H9 (cell line): ENCODE measurements at regions not wholly inside any gene's neighbourhood (a gene's known extent, or its start where the extent isn't known, plus 50 kb on each side); places are given as distances from the start of the nearest gene placed in this dataset.

Experiments used
- DNase-seq: peaks from one replicate; pipeline ENCODE4 v3.0.0-alpha.2; 2017
- H2AFZ ChIP-seq: one replicate; pipeline ENCODE4 v1.6.1; 2013; ENCODE audit warnings: mild to moderate bottlenecking, low read length, control low read depth, moderate library complexity
- H2AK5ac ChIP-seq: 2 replicates; pipeline ENCODE4 v1.6.1; 2013; ENCODE audit warnings: low read length, control low read depth, mixed read lengths; ENCODE audit not compliant: insufficient read length
- H2BK120ac ChIP-seq: one replicate; pipeline ENCODE4 v1.6.1; 2013; ENCODE audit warnings: low read depth, mild to moderate bottlenecking, low read length, control low read depth, inconsistent platforms; ENCODE audit not compliant: poor library complexity, severe bottlenecking
- H2BK12ac ChIP-seq: 2 replicates; pipeline ENCODE4 v1.6.1; 2013; ENCODE audit warnings: low read length, control low read depth, mixed read lengths, low read depth; ENCODE audit not compliant: insufficient read length
- H2BK15ac ChIP-seq: 2 replicates; pipeline ENCODE4 v1.6.1; 2013; ENCODE audit warnings: low read depth, low read length, control low read depth
- H2BK20ac ChIP-seq: one replicate; pipeline ENCODE4 v1.6.1; 2013; ENCODE audit warnings: low read depth, mild to moderate bottlenecking, low read length, control low read depth, inconsistent platforms; ENCODE audit not compliant: poor library complexity, severe bottlenecking
- H2BK5ac ChIP-seq: 2 replicates; pipeline ENCODE4 v1.6.1; 2013; ENCODE audit warnings: low read length, control low read depth, mixed read lengths; ENCODE audit not compliant: insufficient read length
- H3K14ac ChIP-seq: 2 replicates; pipeline ENCODE4 v1.6.1; 2013; ENCODE audit warnings: low read length, control low read depth; ENCODE audit not compliant: insufficient read depth
- H3K18ac ChIP-seq: 2 replicates; pipeline ENCODE4 v1.6.1; 2013; ENCODE audit warnings: low read depth, mild to moderate bottlenecking, mixed read lengths, low read length, control low read depth; ENCODE audit not compliant: insufficient read length
- H3K23ac ChIP-seq: 2 replicates; pipeline ENCODE4 v1.6.1; 2013; ENCODE audit warnings: low read length, control low read depth, mixed read lengths, low read depth; ENCODE audit not compliant: insufficient read length
- H3K23me2 ChIP-seq: 2 replicates; pipeline ENCODE4 v1.6.1; 2013; ENCODE audit warnings: low read depth, mild to moderate bottlenecking, mixed read lengths, low read length, control low read depth; ENCODE audit not compliant: insufficient read length, poor library complexity, severe bottlenecking
- H3K27ac ChIP-seq: 2 replicates; pipeline ENCODE4 v1.5.1; 2013; ENCODE audit warnings: low read length, control low read depth, mixed read lengths, low read depth; ENCODE audit not compliant: insufficient read length
- H3K27me3 ChIP-seq: 2 replicates; pipeline ENCODE4 v1.6.1; 2013; ENCODE audit warnings: low read length, control low read depth, inconsistent platforms; ENCODE audit not compliant: insufficient read depth
- H3K4ac ChIP-seq: 2 replicates; pipeline ENCODE4 v1.6.1; 2013; ENCODE audit warnings: low read depth, mild to moderate bottlenecking, control low read depth, inconsistent platforms, low read length, moderate library complexity
- H3K4me1 ChIP-seq: 2 replicates; pipeline ENCODE4 v1.6.1; 2013; ENCODE audit warnings: low read length, control low read depth, inconsistent platforms; ENCODE audit not compliant: insufficient read depth
- H3K4me2 ChIP-seq: 2 replicates; pipeline ENCODE4 v1.6.1; 2013; ENCODE audit warnings: low read length, control low read depth, mixed read lengths; ENCODE audit not compliant: insufficient read length, insufficient read depth
- H3K56ac ChIP-seq: 2 replicates; pipeline ENCODE4 v1.6.1; 2013; ENCODE audit warnings: low read depth, mild to moderate bottlenecking, mixed read lengths, low read length, control low read depth; ENCODE audit not compliant: insufficient read length
- H3K79me1 ChIP-seq: 2 replicates; pipeline ENCODE4 v1.6.1; 2013; ENCODE audit warnings: low read depth, mild to moderate bottlenecking, moderate library complexity, low read length, control low read depth, inconsistent platforms; ENCODE audit not compliant: insufficient read depth, poor library complexity, severe bottlenecking
- H3K79me2 ChIP-seq: 2 replicates; pipeline ENCODE4 v1.6.1; 2013; ENCODE audit warnings: low read length, control low read depth, inconsistent platforms; ENCODE audit not compliant: insufficient read depth
- H3K9ac ChIP-seq: 2 replicates; pipeline ENCODE4 v1.6.1; 2013; ENCODE audit warnings: low read length, control low read depth, mixed read lengths; ENCODE audit not compliant: insufficient read length; ENCODE audit errors: extremely low read depth
- H3K9me3 ChIP-seq: one replicate; pipeline ENCODE4 v1.6.1; 2013; ENCODE audit warnings: low read depth, low read length, inconsistent platforms; ENCODE audit not compliant: control insufficient read depth
- H3T11ph ChIP-seq: one replicate; pipeline ENCODE4 v1.6.1; 2013; ENCODE audit warnings: mild to moderate bottlenecking, low read length, control low read depth, inconsistent platforms
- H4K20me1 ChIP-seq: one replicate; pipeline ENCODE4 v1.6.1; 2013; ENCODE audit not compliant: control insufficient read depth, insufficient read length, insufficient read depth
- H4K5ac ChIP-seq: 2 replicates; pipeline ENCODE4 v1.6.1; 2013; ENCODE audit warnings: low read depth, mild to moderate bottlenecking, mixed read lengths, low read length, control low read depth; ENCODE audit not compliant: insufficient read length
- H4K8ac ChIP-seq: replicated peaks from 2 replicates; pipeline ENCODE4 v1.6.1; 2013; ENCODE audit warnings: low read length, control low read depth, mixed read lengths, low read depth; ENCODE audit not compliant: insufficient read length
- H4K91ac ChIP-seq: 2 replicates; pipeline ENCODE4 v1.6.1; 2013; ENCODE audit warnings: low read depth, mild to moderate bottlenecking, moderate library complexity, mixed read lengths, low read length, control low read depth; ENCODE audit not compliant: insufficient read length
- H3K27ac Mint-ChIP-seq, 3 experiments: 2 replicates in 2 of 3; 3 replicates in 1 of 3; pipeline ENCODE4 v1.8.0; 2020 to 2021; ENCODE audit warnings: mixed read lengths in 3 of 3, mild to moderate bottlenecking in 1 of 3, moderate library complexity in 1 of 3
- H3K27me3 Mint-ChIP-seq: 2 replicates; pipeline ENCODE4 v1.8.0; 2021; ENCODE audit warnings: low read depth, mild to moderate bottlenecking, moderate library complexity, mixed read lengths
- H3K36me3 Mint-ChIP-seq, 3 experiments: 2 replicates in 2 of 3; 3 replicates in 1 of 3; pipeline ENCODE4 v1.8.0; 2020 to 2021; ENCODE audit warnings: low read depth in 3 of 3, mixed read lengths in 3 of 3; ENCODE audit not compliant: insufficient read depth in 1 of 3
- H3K4me1 Mint-ChIP-seq, 2 experiments: 2 replicates each; pipeline ENCODE4 v1.8.0; 2020; ENCODE audit warnings: mixed read lengths in 2 of 2
- H3K4me3 Mint-ChIP-seq, 2 experiments: 2 replicates in 1 of 2; 3 replicates in 1 of 2; pipeline ENCODE4 v1.8.0; 2020 to 2021; ENCODE audit warnings: mild to moderate bottlenecking in 2 of 2, mixed read lengths in 2 of 2, moderate library complexity in 1 of 2
- H3K9me3 Mint-ChIP-seq, 2 experiments: 2 replicates in 1 of 2; 3 replicates in 1 of 2; pipeline ENCODE4 v1.8.0; 2020; ENCODE audit warnings: mild to moderate bottlenecking in 2 of 2, mixed read lengths in 2 of 2, moderate library complexity in 1 of 2
- WGBS: extraction: QIAGEN DNeasy Blood & Tissue Kit; methylation state at CpG from one replicate; pipeline ENCODE4 v1.1.7; 2013; ENCODE audit warnings: missing lambda C conversion rate, low lambda C conversion rate, mixed read lengths; ENCODE audit not compliant: insufficient read length; ENCODE audit errors: extremely low coverage; 5-methylcytosine and 5-hydroxymethylcytosine counted together
- TF ChIP-seq, protein P1 (sequence below): fragments of 200-600 bp; sonication (generic); conservative IDR thresholded peaks from 3 replicates; pipeline ENCODE4 v1.8.0; 2021; ENCODE audit warnings: antibody characterized with exemption, mild to moderate bottlenecking

DNA sequence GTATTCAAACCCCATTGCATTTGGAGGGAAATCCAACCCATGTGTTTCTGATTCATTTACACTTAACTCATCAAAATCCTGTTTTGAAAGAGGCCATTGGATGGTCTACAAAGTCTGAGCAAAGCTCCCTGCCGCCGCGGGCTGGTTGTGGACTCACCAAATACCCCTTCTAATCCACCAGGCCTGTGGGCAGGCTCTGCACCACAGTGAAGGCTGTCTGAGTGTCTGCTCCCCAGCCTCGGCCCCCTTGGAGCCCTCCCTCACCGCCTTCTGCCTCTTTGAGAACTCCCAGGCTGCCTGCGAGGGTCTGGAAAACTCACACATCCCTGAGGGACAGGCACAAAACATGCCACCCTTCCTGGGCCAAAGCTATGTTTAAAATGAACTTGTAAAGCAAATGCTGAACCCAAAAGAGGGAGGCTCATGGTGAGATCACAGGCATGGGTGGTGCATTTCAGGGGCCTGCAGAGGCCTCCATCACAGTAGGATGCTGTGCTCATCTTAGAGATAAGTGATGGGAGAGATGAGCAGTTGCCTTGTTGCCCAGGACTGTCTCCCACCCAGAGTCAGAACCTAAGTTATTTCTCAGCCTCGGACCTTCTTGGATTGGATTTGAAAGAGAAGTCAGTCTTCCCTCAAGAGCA, 225.0 kb downstream of the CYP26B1 start:
- Histone ChIP-seq H3K9me3 (no peaks in the 10 kb centered on the region), H3K27me3 (no peaks in the 10 kb centered on the region), H3K56ac (no peak overlapping the region), H3K27ac (no peak overlapping the region), H3T11ph (no peak overlapping the region), H3K4me1 (no peaks in the 10 kb centered on the region), H3K4me2 (no peak overlapping the region), H4K5ac (no peak overlapping the region), H3K79me1 (no peaks in the 10 kb centered on the region), H2AFZ (no peak overlapping the region), H2BK20ac (no peak overlapping the region), H2BK120ac (no peak overlapping the region), H4K8ac (no peak overlapping the region), H2AK5ac (no peak overlapping the region), H3K9ac (no peak overlapping the region), H2BK5ac (no peak overlapping the region), H2BK15ac (no peak overlapping the region), H3K23ac (no peak overlapping the region), H3K79me2 (no peaks in the 10 kb centered on the region), H2BK12ac (no peak overlapping the region), H3K4ac (no peak overlapping the region), H4K20me1 (no peaks in the 10 kb centered on the region), H4K91ac (no peak overlapping the region), H3K14ac (no peak overlapping the region), H3K18ac (no peak overlapping the region), H3K23me2 (no peaks in the 10 kb centered on the region)
- WGBS, result no CpG with 5 or more reads among the region's 7 CpGs
- Mint-ChIP-seq H3K27ac (no peak overlapping the region), H3K9me3 (peaks cover 8 to 12% of the 10 kb centered on the region in 2 experiments), H3K4me1 (no peaks in the 10 kb centered on the region), H3K27me3 (peaks cover 11% of the 10 kb centered on the region), H3K36me3 (peaks cover 0 to 4% (median 0%) of the 10 kb centered on the region in 3 experiments; a peak in 1 of 7 replicates), H3K4me3 (no peak overlapping the region)
- DNase-seq, result peak; percentile 18
- TF ChIP-seq, protein P1, sequence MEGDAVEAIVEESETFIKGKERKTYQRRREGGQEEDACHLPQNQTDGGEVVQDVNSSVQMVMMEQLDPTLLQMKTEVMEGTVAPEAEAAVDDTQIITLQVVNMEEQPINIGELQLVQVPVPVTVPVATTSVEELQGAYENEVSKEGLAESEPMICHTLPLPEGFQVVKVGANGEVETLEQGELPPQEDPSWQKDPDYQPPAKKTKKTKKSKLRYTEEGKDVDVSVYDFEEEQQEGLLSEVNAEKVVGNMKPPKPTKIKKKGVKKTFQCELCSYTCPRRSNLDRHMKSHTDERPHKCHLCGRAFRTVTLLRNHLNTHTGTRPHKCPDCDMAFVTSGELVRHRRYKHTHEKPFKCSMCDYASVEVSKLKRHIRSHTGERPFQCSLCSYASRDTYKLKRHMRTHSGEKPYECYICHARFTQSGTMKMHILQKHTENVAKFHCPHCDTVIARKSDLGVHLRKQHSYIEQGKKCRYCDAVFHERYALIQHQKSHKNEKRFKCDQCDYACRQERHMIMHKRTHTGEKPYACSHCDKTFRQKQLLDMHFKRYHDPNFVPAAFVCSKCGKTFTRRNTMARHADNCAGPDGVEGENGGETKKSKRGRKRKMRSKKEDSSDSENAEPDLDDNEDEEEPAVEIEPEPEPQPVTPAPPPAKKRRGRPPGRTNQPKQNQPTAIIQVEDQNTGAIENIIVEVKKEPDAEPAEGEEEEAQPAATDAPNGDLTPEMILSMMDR, result no peak
